Caki2 (cell line): ENCODE measurements at regions not wholly inside any gene's neighbourhood (a gene's known extent, or its start where the extent isn't known, plus 50 kb on each side); places are given as distances from the start of the nearest gene placed in this dataset.

ENCODE experiments used
- DNase-seq: peaks from one replicate; pipeline ENCODE4 v3.0.0-alpha.2; 2015; ENCODE audit warnings: low read depth
- in situ Hi-C: cut with HindIII; loops from 2 replicates; pipeline ENCODE4 v1.10.0; 2016; ENCODE audit warnings: low sequenced_read_pairs, low pct_unique_long_range_greater_than_20kb, mixed read lengths

GRCh38 chr4:159538556-159538955, 435.7 kb downstream of the RAPGEF2 start:
- in situ Hi-C loops = no loop called here
- DNase-seq = no peak

GRCh38 chr4:159540038-159540437, 437.2 kb downstream of the RAPGEF2 start:
- in situ Hi-C loops = no loop called here
- no peak for DNase-seq

GRCh38 chr4:159540501-159540900, 437.6 kb downstream of the RAPGEF2 start:
- no peak for DNase-seq
- in situ Hi-C loops = no loop called here

- in situ Hi-C loops = no loop called here
- DNase-seq = no peak
Observed at GRCh38 chr4:159541143-159541542, 438.3 kb downstream of the RAPGEF2 start.

GRCh38 chr4:159542296-159542695, 439.4 kb downstream of the RAPGEF2 start:
- in situ Hi-C loops = no loop called here
- DNase-seq = no peak

GRCh38 chr4:159543831-159544230, 441.0 kb downstream of the RAPGEF2 start:
- DNase-seq = no peak
- in situ Hi-C loops = no loop called here

GRCh38 chr4:159545556-159545955, 442.7 kb downstream of the RAPGEF2 start:
- no peak for DNase-seq
- in situ Hi-C loops = no loop called here

- in situ Hi-C loops = no loop called here
- DNase-seq = no peak
Observed at GRCh38 chr4:159547645-159548308, 444.9 kb downstream of the RAPGEF2 start.

GRCh38 chr4:159549098-159549518, 446.2 kb downstream of the RAPGEF2 start:
- no peak for DNase-seq
- in situ Hi-C loops = no loop called here

- DNase-seq = no peak
- in situ Hi-C loops = no loop called here
Observed at GRCh38 chr4:159551281-159551680, 448.4 kb downstream of the RAPGEF2 start.

GRCh38 chr4:159552979-159553768, 450.3 kb downstream of the RAPGEF2 start:
- no peak for DNase-seq
- in situ Hi-C loops = no loop called here

GRCh38 chr4:159555873-159556272, 453.0 kb downstream of the RAPGEF2 start:
- no peak for DNase-seq
- in situ Hi-C loops = no loop called here

GRCh38 chr4:159562366-159562765, 459.5 kb downstream of the RAPGEF2 start:
- in situ Hi-C loops = no loop called here
- DNase-seq = no peak

- in situ Hi-C loops = no loop called here
- DNase-seq = no peak
Observed at GRCh38 chr4:159563257-159563656, 460.4 kb downstream of the RAPGEF2 start.

GRCh38 chr4:159564615-159565014, 461.7 kb downstream of the RAPGEF2 start:
- DNase-seq = no peak
- in situ Hi-C loops = no loop called here

- in situ Hi-C loops = no loop called here
- DNase-seq = no peak
Observed at GRCh38 chr4:159566786-159567185, 463.9 kb downstream of the RAPGEF2 start.

GRCh38 chr4:159577241-159577640, 474.4 kb downstream of the RAPGEF2 start:
- in situ Hi-C loops = no loop called here
- DNase-seq = no peak

- in situ Hi-C loops = no loop called here
Observed at GRCh38 chr4:159582685-159583084, 479.8 kb downstream of the RAPGEF2 start.

GRCh38 chr4:159592898-159593556, 490.1 kb downstream of the RAPGEF2 start:
- in situ Hi-C loops = no loop called here
- no peak for DNase-seq

More at GRCh38 chr4:159582685-159583084, 479.8 kb downstream of the RAPGEF2 start:
- no peak for DNase-seq
